SK-N-SH treated with all-trans-retinoic acid at 6 μM for 48 hours (cell line): ENCODE measurements at regions not wholly inside any gene's neighbourhood (a gene's known extent, or its start where the extent isn't known, plus 50 kb on each side); places are given as distances from the start of the nearest gene placed in this dataset.

Experiments
- CSDC2 ChIP-seq: fragments of 250-450 bp; sonication (Bioruptor Pico); IDR thresholded peaks from 2 replicates; pipeline ENCODE4 v1.5.0; 2020; ENCODE audit warnings: mild to moderate bottlenecking, moderate library complexity
- PPARA ChIP-seq: fragments of 250-450 bp; sonication (Bioruptor Pico); IDR thresholded peaks from 2 replicates; pipeline ENCODE4 v1.5.0; 2020; ENCODE audit warnings: mild to moderate bottlenecking, borderline replicate concordance
- ZC3H10 ChIP-seq: fragments of 250-450 bp; sonication (Bioruptor Pico); IDR thresholded peaks from 2 replicates; pipeline ENCODE4 v1.5.1; 2021; ENCODE audit warnings: mild to moderate bottlenecking, moderate library complexity
- ZFP30 ChIP-seq: fragments of 450-650 bp; formaldehyde crosslinking; IDR thresholded peaks from 2 replicates; pipeline ENCODE4 v1.5.0; 2022; ENCODE audit warnings: mild to moderate bottlenecking, moderate library complexity
- ZNF565 ChIP-seq: fragments of 450-650 bp; formaldehyde crosslinking; conservative IDR thresholded peaks from 2 replicates; pipeline ENCODE4 v1.5.0; 2020; ENCODE audit warnings: low read depth, mild to moderate bottlenecking, moderate library complexity
- ZNF8 ChIP-seq: fragments of 450-650 bp; formaldehyde crosslinking; IDR thresholded peaks from 2 replicates; pipeline ENCODE4 v1.5.0; 2020; ENCODE audit warnings: mild to moderate bottlenecking, moderate library complexity
- TF ChIP-seq, protein P1 (sequence below): fragments of 250-450 bp; sonication (Bioruptor Pico); IDR thresholded peaks from 2 replicates; pipeline ENCODE4 v1.8.0; 2020; ENCODE audit warnings: mild to moderate bottlenecking, moderate library complexity, borderline replicate concordance

DNA sequence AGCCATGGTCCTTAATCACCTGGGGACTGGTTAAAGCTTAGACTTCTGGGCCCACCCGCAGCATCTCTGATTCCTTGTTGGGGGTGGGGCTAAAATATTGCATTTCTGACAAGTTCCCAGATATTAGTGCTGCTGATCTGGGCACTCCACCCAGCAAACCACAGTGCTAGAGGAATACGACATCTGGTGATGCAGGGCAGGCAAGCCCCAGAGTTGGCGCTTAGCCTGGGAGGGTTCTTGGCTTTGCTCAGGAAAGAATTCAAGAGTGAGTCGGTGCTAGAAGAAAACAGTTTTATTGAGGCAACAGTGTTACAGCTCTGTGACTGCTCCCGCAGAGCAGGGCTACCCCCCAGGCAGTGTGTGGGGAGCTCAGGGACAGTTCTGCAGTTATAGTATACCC is 210.7 kb downstream of the TFAP2C start:
- no peak for TF ChIP-seq ZFP30 (CRISPR knock-in tag)
- no peak for TF ChIP-seq ZC3H10 (CRISPR knock-in tag)
- no peak for TF ChIP-seq ZNF565 (CRISPR knock-in tag)
- TF ChIP-seq, protein P1, sequence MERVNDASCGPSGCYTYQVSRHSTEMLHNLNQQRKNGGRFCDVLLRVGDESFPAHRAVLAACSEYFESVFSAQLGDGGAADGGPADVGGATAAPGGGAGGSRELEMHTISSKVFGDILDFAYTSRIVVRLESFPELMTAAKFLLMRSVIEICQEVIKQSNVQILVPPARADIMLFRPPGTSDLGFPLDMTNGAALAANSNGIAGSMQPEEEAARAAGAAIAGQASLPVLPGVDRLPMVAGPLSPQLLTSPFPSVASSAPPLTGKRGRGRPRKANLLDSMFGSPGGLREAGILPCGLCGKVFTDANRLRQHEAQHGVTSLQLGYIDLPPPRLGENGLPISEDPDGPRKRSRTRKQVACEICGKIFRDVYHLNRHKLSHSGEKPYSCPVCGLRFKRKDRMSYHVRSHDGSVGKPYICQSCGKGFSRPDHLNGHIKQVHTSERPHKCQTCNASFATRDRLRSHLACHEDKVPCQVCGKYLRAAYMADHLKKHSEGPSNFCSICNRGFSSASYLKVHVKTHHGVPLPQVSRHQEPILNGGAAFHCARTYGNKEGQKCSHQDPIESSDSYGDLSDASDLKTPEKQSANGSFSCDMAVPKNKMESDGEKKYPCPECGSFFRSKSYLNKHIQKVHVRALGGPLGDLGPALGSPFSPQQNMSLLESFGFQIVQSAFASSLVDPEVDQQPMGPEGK (CRISPR knock-in tag): no peak
- no peak for TF ChIP-seq CSDC2 (CRISPR knock-in tag)
- TF ChIP-seq PPARA (CRISPR knock-in tag): no peak
- no peak for TF ChIP-seq ZNF8 (CRISPR knock-in tag)
